HFFc6 (cell line): ENCODE measurements at regions not wholly inside any gene's neighbourhood (a gene's known extent, or its start where the extent isn't known, plus 50 kb on each side); places are given as distances from the start of the nearest gene placed in this dataset.
A peak's percentile ranks its signal among the peaks of the same experiment; 100 is the strongest.

ENCODE experiments used
- DNase-seq: peaks from one replicate; pipeline ENCODE4 v3.0.0-alpha.2; 2018
- H3K27ac Mint-ChIP-seq: 2 replicates; pipeline ENCODE4 v1.8.0; 2020; ENCODE audit warnings: mild to moderate bottlenecking, mixed read lengths
- H3K27me3 Mint-ChIP-seq: 2 replicates; pipeline ENCODE4 v1.8.0; 2021; ENCODE audit warnings: mild to moderate bottlenecking, moderate library complexity, mixed read lengths; ENCODE audit not compliant: insufficient read depth
- H3K36me3 Mint-ChIP-seq: 2 replicates; pipeline ENCODE4 v1.8.0; 2021; ENCODE audit warnings: low read depth, mixed read lengths
- H3K4me1 Mint-ChIP-seq: 2 replicates; pipeline ENCODE4 v1.8.0; 2020; ENCODE audit warnings: low read depth, mixed read lengths
- H3K4me3 Mint-ChIP-seq: 2 replicates; pipeline ENCODE4 v1.8.0; 2020; ENCODE audit warnings: mild to moderate bottlenecking, moderate library complexity, mixed read lengths
- H3K9me3 Mint-ChIP-seq: 2 replicates; pipeline ENCODE4 v1.8.0; 2020; ENCODE audit warnings: mild to moderate bottlenecking, mixed read lengths
- CTCF ChIP-seq: fragments of 200-600 bp; sonication (generic); IDR thresholded peaks from 2 replicates; pipeline ENCODE4 v1.5.0; 2021; ENCODE audit warnings: antibody characterized with exemption, mild to moderate bottlenecking

- H3K27ac Mint-ChIP-seq: no peak overlapping the region
- no peak for TF ChIP-seq CTCF
- H3K4me1 Mint-ChIP-seq: no peaks in the 10 kb centered on the region
- DNase-seq: no peak
- no peaks in the 10 kb centered on the region for H3K36me3 Mint-ChIP-seq
- H3K9me3 Mint-ChIP-seq: no peaks in the 10 kb centered on the region
- H3K4me3 Mint-ChIP-seq: no peak overlapping the region
- H3K27me3 Mint-ChIP-seq: peaks cover 12% of the 10 kb centered on the region
These were observed 194.1 kb upstream of the TENM4 start for GRCh38 chr11:79634905-79635304.

- DNase-seq: no peak
- Mint-ChIP-seq H3K4me1 (peaks cover 5% of the 10 kb centered on the region; the same call in 1 of the 2 replicates), H3K27me3 (peaks cover 9% of the 10 kb centered on the region), H3K27ac (no peak overlapping the region), H3K36me3 (no peaks in the 10 kb centered on the region), H3K4me3 (no peak overlapping the region), H3K9me3 (no peaks in the 10 kb centered on the region)
- TF ChIP-seq CTCF: no peak
These were observed 186.5 kb upstream of the TENM4 start for GRCh38 chr11:79627281-79627680.

GRCh38 chr11:79626135-79627075, 185.6 kb upstream of the TENM4 start:
- no peak overlapping the region for H3K27ac Mint-ChIP-seq
- H3K9me3 Mint-ChIP-seq: no peaks in the 10 kb centered on the region
- TF ChIP-seq CTCF: no peak
- peak; percentile 41 for DNase-seq
- H3K36me3 Mint-ChIP-seq: no peaks in the 10 kb centered on the region
- peaks cover 5% of the 10 kb centered on the region for H3K27me3 Mint-ChIP-seq
- H3K4me1 Mint-ChIP-seq: peaks cover 5% of the 10 kb centered on the region; the same call in 1 of the 2 replicates
- no peak overlapping the region for H3K4me3 Mint-ChIP-seq

- no peaks in the 10 kb centered on the region for H3K36me3 Mint-ChIP-seq
- TF ChIP-seq CTCF: no peak
- peaks cover 5% of the 10 kb centered on the region; the same call in 1 of the 2 replicates for H3K4me1 Mint-ChIP-seq
- no peak overlapping the region for H3K4me3 Mint-ChIP-seq
- H3K9me3 Mint-ChIP-seq: no peaks in the 10 kb centered on the region
- H3K27me3 Mint-ChIP-seq: peaks cover 10% of the 10 kb centered on the region
- no peak overlapping the region for H3K27ac Mint-ChIP-seq
- no peak for DNase-seq
These were observed 182.5 kb upstream of the TENM4 start for GRCh38 chr11:79623375-79623774.

- no peak for TF ChIP-seq CTCF
- H3K4me1 Mint-ChIP-seq: peaks cover 5% of the 10 kb centered on the region
- H3K27ac Mint-ChIP-seq: no peak overlapping the region
These were observed 176.7 kb upstream of the TENM4 start for GRCh38 chr11:79617561-79617960.

More at GRCh38 chr11:79617561-79617960, 176.7 kb upstream of the TENM4 start:
- H3K36me3 Mint-ChIP-seq: no peaks in the 10 kb centered on the region
- DNase-seq: no peak
- H3K9me3 Mint-ChIP-seq: no peaks in the 10 kb centered on the region
- H3K27me3 Mint-ChIP-seq: peaks cover 12% of the 10 kb centered on the region
- no peak overlapping the region for H3K4me3 Mint-ChIP-seq
